HG02623 (cell line): ENCODE measurements at regions not wholly inside any gene's neighbourhood (a gene's known extent, or its start where the extent isn't known, plus 50 kb on each side); places are given as distances from the start of the nearest gene placed in this dataset.
"Not testable (repeated sequence)": the region's sequence is repeated elsewhere in the genome, so short reads cannot be mapped to it uniquely, and the experiment has no call there.

Source experiments
- ATAC-seq: cut with Tn5 transposase; IDR thresholded peaks from one replicate; pipeline ENCODE4 v1.9.1; 2021; ENCODE audit warnings: moderate library complexity; ENCODE audit not compliant: unreplicated experiment

- ATAC-seq: no peak
Measured at GRCh38 chr2:184993746-184994145, 395.4 kb downstream of the ZNF804A start.

DNA sequence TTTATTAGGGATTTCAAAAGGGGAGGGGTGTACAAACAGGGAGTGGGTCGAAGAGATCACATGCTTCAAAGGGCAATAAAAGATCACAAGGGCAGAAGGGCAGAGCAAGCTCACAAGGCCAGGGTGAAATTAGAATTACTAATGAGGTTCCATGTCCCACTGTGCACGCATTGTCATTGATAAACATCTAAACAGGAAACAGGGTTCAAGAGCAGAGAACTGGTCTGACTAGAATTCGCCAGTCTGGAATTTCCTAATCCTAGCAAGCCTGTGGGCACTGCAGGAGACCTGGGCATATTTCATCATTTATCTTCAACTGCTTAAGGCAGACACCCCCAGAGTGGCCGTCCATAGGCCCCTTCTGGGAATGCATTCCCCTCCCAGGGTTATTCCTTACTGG lies 408.2 kb downstream of the ZNF804A start:
- ATAC-seq: no peak

DNA sequence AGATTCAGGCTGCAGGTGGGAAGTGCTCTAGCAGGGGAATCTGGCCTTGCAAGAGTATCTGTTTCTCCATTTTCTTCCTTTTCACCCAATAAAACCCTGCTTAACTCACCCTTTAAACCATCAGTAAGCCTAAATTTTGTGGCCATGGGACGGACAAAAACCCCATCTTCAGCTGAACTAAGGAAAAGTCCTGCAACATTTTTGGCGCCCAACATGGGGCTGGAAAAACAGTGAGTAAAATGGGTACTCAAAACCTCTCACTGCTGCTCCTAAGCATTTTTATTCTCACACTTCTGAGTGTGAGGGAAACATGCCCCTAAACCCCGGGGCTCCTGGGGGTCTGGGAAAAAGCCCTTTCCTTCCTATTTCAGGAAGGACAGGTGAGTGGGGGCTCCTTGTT lies 414.3 kb downstream of the ZNF804A start:
- ATAC-seq: no peak

GRCh38 chr2:185014076-185014475 lies 415.7 kb downstream of the ZNF804A start:
- no peak for ATAC-seq

DNA sequence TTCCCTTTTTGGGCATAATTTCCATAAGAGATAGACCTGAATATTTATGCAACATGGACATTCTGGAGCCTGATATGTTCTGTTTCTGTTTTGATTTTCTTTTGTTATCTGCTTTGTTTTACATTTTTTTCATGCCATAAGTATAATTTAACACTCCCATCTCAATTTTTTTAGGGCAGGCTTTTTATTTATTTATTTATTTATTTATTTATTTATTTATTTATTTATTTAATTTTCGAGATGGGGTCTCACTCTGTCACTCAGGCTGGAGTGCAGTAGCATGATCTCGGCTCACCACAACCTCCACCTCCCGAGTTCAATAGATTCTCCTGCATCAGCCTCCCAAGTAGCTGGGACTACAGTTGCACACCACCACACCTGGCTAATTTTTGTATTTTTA lies 427.6 kb downstream of the ZNF804A start:
- not testable (repeated sequence) for ATAC-seq

DNA sequence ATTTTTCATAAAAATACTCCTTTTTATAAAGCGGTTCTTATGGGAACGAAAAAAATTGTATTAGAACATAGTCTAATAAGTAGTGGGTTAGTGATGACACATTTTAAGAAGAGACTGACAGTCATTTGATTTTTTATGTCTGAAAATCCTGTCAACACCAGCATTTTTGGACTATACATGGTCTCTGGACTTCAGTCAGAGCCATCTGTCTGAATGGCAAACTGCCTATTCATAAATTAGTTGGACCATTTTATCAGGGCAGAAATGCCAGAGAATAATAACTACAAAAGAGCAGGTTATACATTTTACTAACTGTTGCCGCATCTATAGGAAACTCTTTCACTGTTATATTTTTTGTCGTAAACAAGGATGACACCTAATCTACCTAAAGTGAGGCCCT lies 437.6 kb downstream of the ZNF804A start:
- no peak for ATAC-seq

- ATAC-seq: no peak
Measured at GRCh38 chr2:185044323-185044874, 446.1 kb downstream of the ZNF804A start.

GRCh38 chr2:185050804-185051203 lies 452.5 kb downstream of the ZNF804A start:
- ATAC-seq: no peak

GRCh38 chr2:185063761-185064160 lies 465.4 kb downstream of the ZNF804A start:
- no peak for ATAC-seq

DNA sequence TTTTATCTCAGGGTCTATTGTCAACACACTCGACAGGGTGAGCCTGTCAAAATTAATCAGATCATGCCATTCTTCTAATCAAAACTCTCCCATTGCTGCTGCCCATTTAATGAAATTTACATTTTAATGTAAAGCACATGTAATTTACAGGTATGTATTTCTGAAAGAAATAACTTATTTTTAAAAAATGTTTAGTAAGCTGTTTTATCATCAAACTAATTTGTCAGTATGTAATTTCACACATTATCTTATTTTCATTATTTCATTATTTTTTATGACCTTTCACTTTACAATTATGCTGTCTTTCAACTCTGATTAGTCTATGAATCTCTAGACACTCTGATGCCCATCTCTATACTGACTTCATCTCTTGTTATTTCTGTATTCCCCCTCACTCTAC lies 467.8 kb downstream of the ZNF804A start:
- no peak for ATAC-seq

DNA sequence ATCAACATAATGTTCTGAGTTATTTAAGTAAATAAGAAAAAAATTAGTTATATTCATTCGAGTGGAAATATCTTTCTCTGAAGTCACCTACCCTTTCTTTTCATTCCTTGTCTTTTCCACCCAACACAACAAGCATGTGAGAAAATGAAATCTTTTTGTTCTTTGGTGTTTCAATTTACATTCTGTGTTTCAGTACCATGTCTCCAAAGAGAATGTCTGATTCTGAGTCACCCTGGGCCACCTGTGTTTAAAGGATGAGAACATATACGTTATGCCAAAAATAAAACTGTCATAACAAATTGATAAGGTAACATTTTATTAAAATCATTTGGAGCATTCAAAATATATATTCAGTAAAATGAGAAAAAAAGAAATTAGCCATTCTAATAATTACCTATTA lies 470.8 kb downstream of the ZNF804A start:
- no peak for ATAC-seq

DNA sequence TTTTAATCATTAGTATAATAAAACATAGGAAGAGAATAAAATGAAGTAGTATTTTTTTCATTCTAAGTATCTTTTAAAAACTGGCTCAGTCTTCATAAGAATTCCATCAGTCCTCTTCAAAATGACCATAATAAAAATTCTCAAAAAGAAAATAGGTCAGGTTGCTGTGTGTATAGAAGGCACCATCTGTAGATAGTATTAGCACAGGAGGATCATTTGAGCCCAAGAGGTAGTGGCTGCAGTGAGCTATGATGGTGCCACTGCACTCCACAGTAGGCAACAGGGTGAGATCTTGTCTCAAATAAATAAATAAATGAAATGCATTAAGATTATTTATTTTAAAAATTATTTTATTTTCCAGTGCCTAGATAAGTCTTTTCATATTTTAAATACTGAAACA lies 475.8 kb downstream of the ZNF804A start:
- no peak for ATAC-seq

DNA sequence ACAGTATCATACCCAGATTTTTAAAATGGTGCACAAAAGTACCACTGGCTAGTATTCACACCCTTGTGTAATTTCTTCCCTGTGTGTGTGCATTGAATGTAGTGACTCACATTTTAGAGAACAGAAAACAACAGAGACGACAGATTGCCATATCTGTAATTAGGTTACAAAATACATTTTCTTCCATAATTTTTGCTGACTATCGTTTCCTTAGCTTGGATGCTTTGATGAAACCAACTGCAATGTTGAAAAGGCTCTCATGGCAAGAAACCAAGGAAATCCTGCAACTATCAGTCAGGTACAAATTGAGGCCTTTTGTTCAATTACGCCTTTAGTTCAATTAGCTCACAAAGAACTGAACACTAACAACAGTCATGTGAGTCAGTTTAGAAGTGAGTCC lies 484.4 kb downstream of the ZNF804A start:
- no peak for ATAC-seq

GRCh38 chr2:185108588-185108987 lies 510.3 kb downstream of the ZNF804A start:
- ATAC-seq: no peak

- no peak for ATAC-seq
Measured at GRCh38 chr2:185127412-185127811, 529.1 kb downstream of the ZNF804A start.

GRCh38 chr2:185128346-185128745 lies 530.0 kb downstream of the ZNF804A start:
- no peak for ATAC-seq

- no peak for ATAC-seq
Measured at GRCh38 chr2:185128996-185129395, 530.7 kb downstream of the ZNF804A start.

DNA sequence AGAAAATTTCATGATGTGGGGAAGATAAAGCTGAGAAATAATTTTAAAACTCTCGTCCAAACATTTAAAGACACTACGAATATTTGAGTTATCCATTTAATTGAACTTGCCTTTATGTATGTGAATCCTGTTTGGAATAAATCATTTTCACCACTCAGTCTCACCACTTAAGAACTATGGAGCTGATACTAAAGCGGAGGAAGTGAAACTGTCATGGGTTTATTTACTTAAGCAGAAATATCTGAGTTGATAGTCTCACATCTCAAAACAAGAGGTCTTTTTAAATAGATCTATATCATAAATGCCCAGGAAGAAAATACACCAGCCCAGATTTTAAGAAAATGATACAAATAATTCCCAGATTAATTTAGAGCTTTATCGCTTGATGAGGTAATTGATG lies 532.4 kb downstream of the ZNF804A start:
- ATAC-seq: no peak

- no peak for ATAC-seq
Measured at GRCh38 chr2:185132501-185133041, 534.2 kb downstream of the ZNF804A start.

DNA sequence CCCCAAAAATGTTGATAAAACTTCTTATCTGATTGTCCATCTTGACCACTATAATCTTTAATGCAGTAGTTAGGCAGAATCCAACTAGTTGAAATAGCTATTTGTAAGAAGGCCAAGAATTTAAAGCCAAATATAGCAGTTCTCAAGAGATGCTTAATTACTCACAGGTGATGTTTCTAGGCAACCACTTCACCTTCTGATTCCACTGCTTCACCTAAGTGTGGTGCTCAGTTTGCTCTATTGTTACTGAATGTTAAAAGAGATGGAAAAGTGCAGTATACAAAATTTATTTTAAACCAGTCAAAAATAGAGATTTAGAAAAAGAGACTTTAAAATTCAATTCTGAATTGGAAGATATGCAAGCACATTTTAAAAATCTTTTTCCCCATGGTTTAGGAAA lies 539.4 kb downstream of the ZNF804A start:
- ATAC-seq: no peak

DNA sequence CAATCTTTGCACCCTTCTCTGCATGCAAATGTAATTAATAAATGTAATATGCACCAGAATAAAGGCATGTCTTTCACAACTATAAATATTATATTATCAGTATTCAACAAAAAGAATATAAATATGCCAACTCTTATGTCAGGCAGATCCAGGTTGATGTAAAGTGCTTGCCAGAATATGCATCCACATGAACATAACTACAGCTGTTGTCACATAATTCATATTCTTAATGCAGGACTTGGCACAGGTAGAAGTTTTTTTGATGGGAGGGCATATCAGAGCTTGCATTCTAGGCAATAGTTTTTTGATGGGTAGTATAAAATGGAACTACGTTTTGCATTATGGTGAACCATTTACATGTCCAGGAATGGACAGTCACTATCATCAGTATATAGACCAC lies 544.3 kb downstream of the ZNF804A start:
- ATAC-seq: no peak

DNA sequence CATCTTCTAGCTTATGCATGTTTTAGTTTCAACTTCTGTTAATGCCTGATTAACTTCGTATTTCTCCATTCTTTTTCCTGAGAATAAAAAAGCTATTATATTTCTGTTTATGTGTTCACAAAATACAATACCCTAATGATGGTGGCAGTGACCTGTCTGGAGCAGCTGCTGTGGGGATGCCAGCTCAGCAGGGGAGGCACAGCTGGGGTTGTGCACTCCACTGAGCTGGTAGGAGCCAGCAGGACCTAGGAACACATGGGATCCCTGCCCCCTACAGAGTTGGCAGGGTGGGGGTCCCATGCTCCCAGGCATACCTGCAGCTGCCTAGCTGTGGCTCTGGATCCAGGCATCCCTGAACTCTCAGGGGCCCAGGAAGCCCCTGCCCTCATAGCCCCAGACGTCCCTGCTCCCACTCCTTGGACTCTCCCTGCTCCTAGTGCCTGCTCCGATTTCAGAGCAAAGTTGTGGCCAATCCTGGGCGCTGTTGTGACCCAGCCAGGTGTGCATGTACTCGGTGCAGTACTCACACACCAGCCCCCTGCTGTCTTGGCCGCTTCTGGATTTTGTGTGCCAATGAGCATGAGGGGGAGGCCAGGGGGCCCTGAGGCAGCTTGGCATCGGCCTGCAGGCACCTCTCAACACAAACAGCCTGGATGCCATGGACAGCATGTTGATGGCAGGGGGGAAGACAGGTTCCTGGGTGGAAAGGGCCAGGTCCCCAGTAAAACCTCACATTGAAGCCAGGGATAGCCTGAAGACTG lies 546.0 kb downstream of the ZNF804A start:
- ATAC-seq: no peak
